Pancreas (tissue), 10 donors: ENCODE measurements at regions not wholly inside any gene's neighbourhood (a gene's known extent, or its start where the extent isn't known, plus 50 kb on each side); places are given as distances from the start of the nearest gene placed in this dataset.

ENCODE experiments used
- ATAC-seq, 4 donors: fragments of 200-7000 bp; cut with Tn5 transposase; one replicate each; pipeline versions ENCODE4 v1.8.0 to v1.9.1; 2020; ENCODE audit warnings: mild to moderate bottlenecking in 4 of 4, moderate library complexity in 4 of 4
- DNase-seq, 6 donors: peaks; one replicate each; pipeline ENCODE4 v3.0.0-alpha.2; 2020
- FAIRE-seq: peaks from 2 replicates; lab custom pipeline; 2012; peaks lifted over from hg19 to GRCh38; lab: Jason Lieb, UNC
- H3K27ac ChIP-seq, 4 donors: fragments of 200-600 bp; sonication (generic); 1 replicate in 3 of 4; 2 replicates in 1 of 4; pipeline versions ENCODE4 v1.5.0 to v1.8.0; 2020
- H3K27me3 ChIP-seq, 4 donors: fragments of 200-600 bp; one replicate each; pipeline ENCODE4 v1.8.0; 2021
- H3K36me3 ChIP-seq, 3 donors: fragments of 200-600 bp; sonication (generic) in 1 of 3; one replicate each; pipeline versions ENCODE4 v1.5.0 to v1.8.0; 2020 to 2021
- H3K4me1 ChIP-seq, 3 donors: fragments of 200-600 bp; one replicate each; pipeline ENCODE4 v1.8.0; 2021
- H3K4me3 ChIP-seq, 4 donors: fragments of 200-600 bp; sonication (generic) in 2 of 4; one replicate each; pipeline versions ENCODE4 v1.5.0 to v1.8.0; 2020 to 2021
- H3K9me3 ChIP-seq, 4 donors: fragments of 200-600 bp; one replicate each; pipeline ENCODE4 v1.8.0; 2021
- CTCF ChIP-seq, 4 donors: fragments of 200-600 bp; sonication (generic) in 3 of 4; IDR thresholded peaks; one replicate each; pipeline versions ENCODE4 v1.5.0 to v1.8.0; 2021; ENCODE audit warnings: antibody characterized with exemption in 4 of 4
- WGBS, 2 donors: extraction: QIAGEN DNeasy Blood & Tissue Kit; methylation state at CpG; one replicate each; pipeline ENCODE4 v1.1.7; 2013; 5-methylcytosine and 5-hydroxymethylcytosine counted together
- intact Hi-C, 3 donors: fragments of 100-400 bp; cut with DNase I; formaldehyde crosslinking; loops; one replicate each; pipeline versions ENCODE4 v1.11.1 to v1.14.2; 2022
- donor health status: healthy with polysubstance abuse.
- donor health status: DM: no; HTN: no; CAD: no; lungs with moderate emphysema.
- donor health status: DM: no; HTN: no; CAD: no.
- donor health status: control.
- donor health status: control.
- donor health status: Bipolar disorder and iron deficiency.
- donor health status: DM: yes; HTN: yes; CAD: no.
- donor health status: DM: no; HTN: no; CAD: no.
- donor health status: DM: no; HTN: no; CAD: no.
- donor health status: DM: yes; HTN: yes; CAD: no.

- DNase-seq (no peak), FAIRE-seq (no peak), ATAC-seq (no peak)
- 65 to 73% methylated on average over 3 of the region's 3 CpGs for WGBS, 2 donors
- Histone ChIP-seq H3K36me3 (no peaks in the 10 kb centered on the region), H3K4me1 (no peaks in the 10 kb centered on the region), H3K27ac (no peak overlapping the region), H3K9me3 (no peaks in the 10 kb centered on the region), H3K27me3 (no peaks in the 10 kb centered on the region), H3K4me3 (no peak overlapping the region)
- intact Hi-C loops, result no loop called here
- TF ChIP-seq CTCF (IDR thresholded peaks at IDR 0.05), result no peak
Measured at GRCh38 chr3:168371846-168372245, 276.1 kb upstream of the GOLIM4 start.

GRCh38 chr3:168364967-168365366 is 269.2 kb upstream of the GOLIM4 start:
- Histone ChIP-seq H3K9me3 (no peaks in the 10 kb centered on the region), H3K27ac (no peak overlapping the region), H3K4me1 (no peaks in the 10 kb centered on the region), H3K4me3 (no peak overlapping the region), H3K36me3 (no peaks in the 10 kb centered on the region), H3K27me3 (no peaks in the 10 kb centered on the region)
- DNase-seq, result no peak
- intact Hi-C loops, result no loop called here
- FAIRE-seq, result no peak
- no peak for TF ChIP-seq CTCF (IDR thresholded peaks at IDR 0.05)
- ATAC-seq, result no peak
- 79 to 90% methylated on average over 1 of the region's 1 CpG for WGBS, 2 donors

GRCh38 chr3:168362661-168363247 is 267.0 kb upstream of the GOLIM4 start:
- 66 to 73% methylated on average over 4 of the region's 4 CpGs for WGBS, 2 donors
- Histone ChIP-seq H3K27ac (no peak overlapping the region), H3K36me3 (no peaks in the 10 kb centered on the region), H3K27me3 (no peaks in the 10 kb centered on the region), H3K9me3 (no peaks in the 10 kb centered on the region), H3K4me1 (no peaks in the 10 kb centered on the region), H3K4me3 (no peak overlapping the region)
- DNase-seq (no peak), FAIRE-seq (no peak), ATAC-seq (no peak)
- intact Hi-C loops, result no loop called here
- TF ChIP-seq CTCF (IDR thresholded peaks at IDR 0.05), result no peak

GRCh38 chr3:168362156-168362555 is 266.4 kb upstream of the GOLIM4 start:
- no peak for ATAC-seq
- no peak overlapping the region for H3K4me3 ChIP-seq
- H3K27me3 ChIP-seq, result no peaks in the 10 kb centered on the region
- FAIRE-seq, result no peak
- intact Hi-C loops, result no loop called here
- DNase-seq, result no peak
- H3K36me3 ChIP-seq, result no peaks in the 10 kb centered on the region
- no peak overlapping the region for H3K27ac ChIP-seq
- no peaks in the 10 kb centered on the region for H3K4me1 ChIP-seq
- TF ChIP-seq CTCF (IDR thresholded peaks at IDR 0.05), result no peak
- H3K9me3 ChIP-seq, result no peaks in the 10 kb centered on the region

GRCh38 chr3:168360993-168361392 is 265.3 kb upstream of the GOLIM4 start:
- intact Hi-C loops, result no loop called here
- no peak for DNase-seq
- no peak overlapping the region for H3K27ac ChIP-seq
- no peaks in the 10 kb centered on the region for H3K27me3 ChIP-seq
- H3K4me1 ChIP-seq, result no peaks in the 10 kb centered on the region
- no peak for TF ChIP-seq CTCF (IDR thresholded peaks at IDR 0.05)
- no peak overlapping the region for H3K4me3 ChIP-seq
- no peak for ATAC-seq
- 71 to 83% methylated on average over 3 of the region's 3 CpGs for WGBS, 2 donors
- no peaks in the 10 kb centered on the region for H3K9me3 ChIP-seq
- no peak for FAIRE-seq
- no peaks in the 10 kb centered on the region for H3K36me3 ChIP-seq
